PC-3 (cell line): ENCODE measurements at regions not wholly inside any gene's neighbourhood (a gene's known extent, or its start where the extent isn't known, plus 50 kb on each side); places are given as distances from the start of the nearest gene placed in this dataset.

Experiments used
- ATAC-seq: fragments of 200-7000 bp; cut with Tn5 transposase; 2 replicates; pipeline ENCODE4 v1.9.1; 2020; ENCODE audit warnings: mild to moderate bottlenecking, moderate library complexity
- BruUV-seq: library from RNA; stranded (reverse); fragments of 400-500 nt; replicated peaks from 2 replicates; lab custom pipeline; 2021; lab: Mats Ljungman, UMichigan
- CTCF ChIA-PET: fragments of 300-600 bp; sonication (Branson Sonifier 250); formaldehyde crosslinking; loops from one replicate; lab custom pipeline; 2022; ENCODE audit warnings: antibody characterized with exemption; lab: Charles Lee
- POLR2A ChIA-PET: fragments of 300-600 bp; sonication (Branson Sonifier 250); formaldehyde crosslinking; loops from one replicate; lab custom pipeline; 2022; ENCODE audit warnings: antibody characterized with exemption; ENCODE audit not compliant: unreplicated experiment; lab: Charles Lee
- DNase-seq: peaks from one replicate; pipeline ENCODE4 v3.0.0-alpha.2; 2015
- H2AFZ ChIP-seq: fragments of 300-600 bp; sonication (generic); 2 replicates; pipeline ENCODE4 v1.6.0; 2016; ENCODE audit warnings: antibody characterized with exemption, low read length
- H3F3A ChIP-seq: fragments of 300-600 bp; sonication (generic); one replicate; pipeline ENCODE4 v1.6.0; 2017; ENCODE audit warnings: antibody characterized with exemption, low read length, control low read depth, mild to moderate bottlenecking; ENCODE audit not compliant: unreplicated experiment
- H3K27ac ChIP-seq: fragments of 300-600 bp; sonication (generic); 2 replicates; pipeline ENCODE4 v1.5.1; 2016; ENCODE audit warnings: mild to moderate bottlenecking, low read length
- H3K27me3 ChIP-seq: fragments of 300-600 bp; sonication (generic); 2 replicates; pipeline ENCODE4 v1.6.1; 2016; ENCODE audit warnings: low read length, mixed read lengths
- H3K36me3 ChIP-seq: fragments of 300-600 bp; sonication (generic); 2 replicates; pipeline ENCODE4 v1.6.1; 2016; ENCODE audit warnings: low read depth, mixed run types, low read length, mixed read lengths
- H3K4me1 ChIP-seq: fragments of 300-600 bp; sonication (generic); 2 replicates; pipeline ENCODE4 v1.5.1; 2016; ENCODE audit warnings: low read length; ENCODE audit not compliant: insufficient read depth
- H3K4me2 ChIP-seq: fragments of 300-600 bp; sonication (generic); 2 replicates; pipeline ENCODE4 v1.6.0; 2016; ENCODE audit warnings: low read length
- H3K4me3 ChIP-seq: fragments of 300-600 bp; sonication (generic); 2 replicates; pipeline ENCODE4 v1.5.1; 2016; ENCODE audit warnings: mild to moderate bottlenecking, low read length, mixed read lengths
- H3K79me2 ChIP-seq: fragments of 300-600 bp; sonication (generic); 2 replicates; pipeline ENCODE4 v1.6.1; 2017; ENCODE audit warnings: low read length, mixed read lengths
- H3K9ac ChIP-seq: fragments of 300-600 bp; sonication (generic); 2 replicates; pipeline ENCODE4 v1.6.0; 2016; ENCODE audit warnings: mild to moderate bottlenecking, low read length
- H3K9me2 ChIP-seq: fragments of 300-600 bp; sonication (generic); replicated peaks from 2 replicates; pipeline ENCODE4 v1.6.1; 2016; ENCODE audit warnings: mixed run types, low read length, mixed read lengths
- H3K9me3 ChIP-seq: fragments of 300-600 bp; sonication (generic); 2 replicates; pipeline ENCODE4 v1.6.1; 2016; ENCODE audit warnings: low read length, mixed read lengths
- H4K20me1 ChIP-seq: fragments of 300-600 bp; sonication (generic); 2 replicates; pipeline ENCODE4 v1.6.1; 2016; ENCODE audit warnings: low read length, mixed read lengths
- CTCF ChIP-seq: fragments of 300-600 bp; sonication (generic); conservative IDR thresholded peaks from 2 replicates; pipeline ENCODE4 v1.5.1; 2017; ENCODE audit warnings: antibody characterized with exemption, low read depth, mild to moderate bottlenecking, low read length
- EZH2 ChIP-seq: fragments of 300-600 bp; sonication (generic); IDR thresholded peaks from one replicate; pipeline ENCODE4 v1.6.1; 2017; ENCODE audit warnings: antibody characterized with exemption, mild to moderate bottlenecking, low read length; ENCODE audit not compliant: unreplicated experiment
- EZH2phosphoT487 ChIP-seq: fragments of 300-600 bp; sonication (generic); IDR thresholded peaks from 2 replicates; pipeline ENCODE4 v1.6.1; 2018; ENCODE audit warnings: mild to moderate bottlenecking, antibody characterized with exemption, low read length, borderline replicate concordance
- intact Hi-C: fragments of 100-400 bp; cut with micrococcal nuclease; formaldehyde crosslinking; loops from 2 replicates; pipeline ENCODE4 v1.9.0; 2023

DNA sequence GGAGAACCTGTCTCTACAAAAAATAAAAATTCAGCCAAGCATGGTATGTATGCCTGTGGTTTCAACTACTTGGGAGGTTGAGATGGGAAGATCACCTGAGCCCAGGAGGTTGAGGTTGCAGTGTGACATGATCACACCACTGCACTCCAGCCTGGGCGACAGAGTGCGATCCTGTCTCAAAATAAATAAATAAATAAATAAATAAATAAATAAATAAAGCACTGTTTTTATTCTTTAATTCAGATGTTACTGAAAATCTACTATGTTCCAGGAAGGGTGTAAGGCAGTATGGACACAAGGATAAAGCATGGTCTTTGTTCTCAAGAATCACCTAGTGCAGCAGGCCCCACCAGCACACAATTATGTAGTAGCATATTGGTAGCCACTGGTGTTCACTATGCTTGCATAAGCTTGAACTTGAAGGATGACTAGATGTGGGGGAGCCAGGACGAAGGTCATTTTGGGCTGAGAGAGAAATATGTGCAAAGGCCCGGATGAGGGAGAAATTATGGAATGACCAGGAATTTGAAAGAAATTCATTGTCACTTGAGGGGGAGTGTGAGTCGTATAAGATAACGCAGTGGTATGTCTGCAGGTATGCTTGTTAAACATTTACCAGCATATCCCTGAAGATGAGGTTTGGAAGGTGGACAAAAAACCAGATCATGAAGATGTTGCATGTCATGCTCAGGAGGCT, 70.2 kb upstream of the CD180 start:
- CTCF ChIA-PET: no interaction called here

DNA sequence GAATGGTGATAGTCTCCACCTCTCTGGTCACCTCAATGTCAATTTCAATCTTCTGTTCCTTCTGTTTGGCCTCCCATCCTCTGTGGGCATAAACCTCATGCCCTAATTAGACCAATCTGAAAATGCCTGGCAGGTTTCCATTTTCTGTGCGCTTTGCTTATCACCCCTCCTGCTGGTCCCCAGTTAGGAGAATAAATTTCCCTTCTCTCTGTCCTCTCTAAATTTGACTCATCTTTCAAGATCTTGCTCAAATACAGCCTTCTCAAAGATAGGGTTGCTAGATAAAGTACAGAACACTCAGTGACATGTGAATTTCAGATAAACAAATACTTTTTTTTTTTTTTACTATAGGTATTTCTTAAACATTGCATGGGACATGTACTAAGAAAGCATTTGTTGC, 69.4 kb upstream of the CD180 start:
- Histone ChIP-seq H3K27me3 (no peaks in the 10 kb centered on the region), H2AFZ (no peak overlapping the region), H3K9me2 (no peaks in the 10 kb centered on the region), H3K4me3 (no peak overlapping the region), H3F3A (no peaks in the 10 kb centered on the region), H3K9me3 (no peaks in the 10 kb centered on the region), H3K27ac (no peak overlapping the region), H3K36me3 (no peaks in the 10 kb centered on the region), H3K4me1 (no peaks in the 10 kb centered on the region), H3K79me2 (no peaks in the 10 kb centered on the region), H3K4me2 (no peak overlapping the region), H3K9ac (no peak overlapping the region), H4K20me1 (no peaks in the 10 kb centered on the region)
- CTCF ChIA-PET: no interaction called here
- no TSS peak for BruUV-seq
- ATAC-seq (no peak), DNase-seq (no peak)
- intact Hi-C loops: no loop called here
- TF ChIP-seq EZH2phosphoT487 (no peak), CTCF (no peak), EZH2 (no peak)
- POLR2A ChIA-PET: no interaction called here

More for the DNA sequence above, 70.2 kb upstream of the CD180 start:
- no peak overlapping the region for H2AFZ ChIP-seq
- no peaks in the 10 kb centered on the region for H3K36me3 ChIP-seq
- DNase-seq (no peak), ATAC-seq (no peak)
- no peaks in the 10 kb centered on the region for H4K20me1 ChIP-seq
- POLR2A ChIA-PET: no interaction called here
- intact Hi-C loops: no loop called here
- H3K79me2 ChIP-seq: no peaks in the 10 kb centered on the region
- H3K9ac ChIP-seq: no peak overlapping the region
- no peak overlapping the region for H3K27ac ChIP-seq
- H3K4me2 ChIP-seq: no peak overlapping the region
- BruUV-seq: no TSS peak
- TF ChIP-seq EZH2phosphoT487: no peak
- no peak for TF ChIP-seq CTCF
- no peak for TF ChIP-seq EZH2
- no peak overlapping the region for H3K4me3 ChIP-seq
- H3F3A ChIP-seq: no peaks in the 10 kb centered on the region
- no peaks in the 10 kb centered on the region for H3K4me1 ChIP-seq
- no peaks in the 10 kb centered on the region for H3K27me3 ChIP-seq
- no peaks in the 10 kb centered on the region for H3K9me3 ChIP-seq
- H3K9me2 ChIP-seq: no peaks in the 10 kb centered on the region

DNA sequence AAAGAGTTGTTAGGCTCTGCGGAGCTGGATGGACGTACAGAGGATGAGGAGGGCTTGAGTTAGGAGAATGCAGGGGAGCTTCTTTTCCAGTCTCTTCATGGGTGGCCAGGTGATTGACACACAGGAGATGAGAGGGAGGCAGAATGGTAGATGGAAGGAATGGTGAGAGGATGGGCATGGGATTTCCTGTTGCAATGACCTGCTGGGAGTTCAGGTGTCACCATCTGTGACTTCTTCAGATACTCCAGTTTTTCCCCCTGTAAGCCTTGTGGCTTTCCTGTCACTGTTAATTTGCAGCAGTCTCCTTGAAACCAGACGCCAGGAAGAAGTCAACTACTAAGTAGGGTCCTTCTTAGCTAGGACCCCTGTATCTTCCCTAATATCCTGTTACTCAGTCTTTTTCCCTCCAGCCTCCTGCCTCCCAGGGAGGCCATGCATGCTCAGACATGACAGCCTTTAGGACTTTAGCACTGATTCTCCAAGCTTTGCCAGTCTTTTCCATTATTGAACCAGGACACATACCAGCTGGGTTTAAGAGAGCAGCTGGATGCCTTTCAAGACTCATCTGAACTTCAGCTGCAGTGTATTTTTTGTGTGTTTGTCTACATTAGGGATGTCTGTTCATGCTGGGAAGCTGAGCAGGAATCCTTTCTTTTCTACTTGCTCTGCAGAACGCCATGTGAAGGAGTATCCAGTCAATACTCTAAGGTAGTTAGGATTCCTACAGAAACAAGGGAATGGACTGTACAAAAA, 67.2 kb upstream of the CD180 start:
- CTCF ChIA-PET: no interaction called here
- H3K79me2 ChIP-seq: no peaks in the 10 kb centered on the region
- no peaks in the 10 kb centered on the region for H3K4me1 ChIP-seq
- POLR2A ChIA-PET: interaction anchor here (0.7 kb wide), 1 partner anchor 32 kb away, joined by 4 read pairs; no protein-coding TSS in a partner anchor
- H3F3A ChIP-seq: no peaks in the 10 kb centered on the region
- no peak for DNase-seq
- no peak overlapping the region for H3K9ac ChIP-seq
- no peaks in the 10 kb centered on the region for H3K36me3 ChIP-seq
- no peak overlapping the region for H2AFZ ChIP-seq
- intact Hi-C loops: no loop called here
- no peaks in the 10 kb centered on the region for H4K20me1 ChIP-seq
- no peak for ATAC-seq
- no TSS peak for BruUV-seq
- H3K9me2 ChIP-seq: no peaks in the 10 kb centered on the region
- H3K27ac ChIP-seq: no peak overlapping the region
- H3K4me2 ChIP-seq: no peak overlapping the region
- H3K4me3 ChIP-seq: no peak overlapping the region
- no peaks in the 10 kb centered on the region for H3K27me3 ChIP-seq
- TF ChIP-seq EZH2phosphoT487: no peak
- TF ChIP-seq CTCF: no peak
- no peak for TF ChIP-seq EZH2
- H3K9me3 ChIP-seq: no peaks in the 10 kb centered on the region
